HPDE6-E6E7 (cell line): ENCODE measurements at regions not wholly inside any gene's neighbourhood (a gene's known extent, or its start where the extent isn't known, plus 50 kb on each side); places are given as distances from the start of the nearest gene placed in this dataset.

Source experiments
- DNase-seq: peaks from one replicate; pipeline ENCODE4 v3.0.0; 2011; ENCODE audit warnings: missing footprints; ENCODE audit errors: extremely low spot score

- no peak for DNase-seq
Measured at GRCh38 chr12:124162151-124163110, 132.5 kb upstream of the RFLNA start.

- no peak for DNase-seq
Measured at GRCh38 chr12:124165695-124166094, 129.2 kb upstream of the RFLNA start.

GRCh38 chr12:124167141-124167540 lies 127.8 kb upstream of the RFLNA start:
- DNase-seq, result no peak

- no peak for DNase-seq
Measured at GRCh38 chr12:124168016-124168786, 126.7 kb upstream of the RFLNA start.

GRCh38 chr12:124169577-124170284 lies 125.2 kb upstream of the RFLNA start:
- DNase-seq, result no peak

- DNase-seq, result no peak
Measured at GRCh38 chr12:124170760-124171159, 124.1 kb upstream of the RFLNA start.

- no peak for DNase-seq
Measured at GRCh38 chr12:124171231-124171979, 123.5 kb upstream of the RFLNA start.

GRCh38 chr12:124172636-124173035 lies 122.3 kb upstream of the RFLNA start:
- DNase-seq, result no peak

GRCh38 chr12:124173692-124174091 lies 121.2 kb upstream of the RFLNA start:
- no peak for DNase-seq

GRCh38 chr12:124174451-124175348 lies 120.2 kb upstream of the RFLNA start:
- no peak for DNase-seq

GRCh38 chr12:124175704-124176103 lies 119.2 kb upstream of the RFLNA start:
- no peak for DNase-seq

GRCh38 chr12:124177276-124177950 lies 117.5 kb upstream of the RFLNA start:
- DNase-seq, result no peak

GRCh38 chr12:124177951-124178316 lies 117.0 kb upstream of the RFLNA start:
- DNase-seq, result no peak

GRCh38 chr12:124179936-124180607 lies 114.8 kb upstream of the RFLNA start:
- no peak for DNase-seq

GRCh38 chr12:124183172-124183571 lies 111.7 kb upstream of the RFLNA start:
- DNase-seq, result no peak

- no peak for DNase-seq
Measured at GRCh38 chr12:124184456-124184855, 110.4 kb upstream of the RFLNA start.

- DNase-seq, result no peak
Measured at GRCh38 chr12:124185971-124186686, 108.8 kb upstream of the RFLNA start.

GRCh38 chr12:124188084-124188483 lies 106.8 kb upstream of the RFLNA start:
- no peak for DNase-seq
